Activated naive CD4-positive, alpha-beta T cell treated with anti-CD3 and anti-CD28 coated beads, Interleukin-2, amount 10 ng/mL, durations not matched to agents 7 days and 5 days (primary cell): ENCODE measurements at regions not wholly inside any gene's neighbourhood (a gene's known extent, or its start where the extent isn't known, plus 50 kb on each side); places are given as distances from the start of the nearest gene placed in this dataset.
A peak's percentile ranks its signal among the peaks of the same experiment; 100 is the strongest.
"Not testable (repeated sequence)": the region's sequence is repeated elsewhere in the genome, so short reads cannot be mapped to it uniquely, and the experiment has no call there.

ENCODE experiments used
- CTCF ChIA-PET: fragments of 350-600 bp; sonication (Branson Sonifier 250); formaldehyde crosslinking; loops from one replicate; lab custom pipeline; 2021; ENCODE audit warnings: antibody characterized with exemption; lab: Charles Lee
- DNase-seq: peaks from one replicate; pipeline ENCODE4 v3.0.0-alpha.2; 2020
- H3K27ac Mint-ChIP-seq: one replicate; pipeline ENCODE4 v1.8.0; 2021; ENCODE audit warnings: mild to moderate bottlenecking, moderate library complexity, mixed read lengths
- H3K27me3 Mint-ChIP-seq: one replicate; pipeline ENCODE4 v1.8.0; 2021; ENCODE audit warnings: mild to moderate bottlenecking, mixed read lengths
- H3K36me3 Mint-ChIP-seq: one replicate; pipeline ENCODE4 v1.8.0; 2021; ENCODE audit warnings: mixed read lengths
- H3K4me1 Mint-ChIP-seq: one replicate; pipeline ENCODE4 v1.8.0; 2021; ENCODE audit warnings: mixed read lengths
- H3K4me3 Mint-ChIP-seq: one replicate; pipeline ENCODE4 v1.8.0; 2021; ENCODE audit warnings: mild to moderate bottlenecking, moderate library complexity, mixed read lengths
- H3K9me3 Mint-ChIP-seq: one replicate; pipeline ENCODE4 v1.8.0; 2021; ENCODE audit warnings: mixed read lengths

DNA sequence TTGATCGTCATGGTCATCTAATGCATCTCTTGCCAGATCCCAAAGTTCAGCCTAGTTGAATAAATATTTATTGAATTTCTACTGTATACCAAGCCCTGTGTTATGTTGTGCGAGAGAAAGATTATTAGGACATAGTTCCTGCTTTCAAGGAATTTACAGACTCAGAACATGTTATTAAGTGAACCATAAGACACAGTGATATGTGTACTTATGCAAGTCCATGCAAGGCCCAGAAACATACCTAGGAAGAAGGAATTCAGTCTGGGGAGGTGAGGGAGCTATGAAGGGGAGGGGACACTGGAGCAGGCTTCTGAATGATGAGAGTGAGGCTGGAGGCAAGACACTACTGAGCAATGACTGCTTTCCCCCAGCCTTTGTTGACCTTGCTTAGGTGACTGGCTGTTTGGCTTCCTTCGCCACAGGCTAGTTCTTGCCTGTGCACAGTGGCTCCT is 81.4 kb downstream of the ACAA2 start:
- H3K36me3 Mint-ChIP-seq, result no peaks in the 10 kb centered on the region

DNA sequence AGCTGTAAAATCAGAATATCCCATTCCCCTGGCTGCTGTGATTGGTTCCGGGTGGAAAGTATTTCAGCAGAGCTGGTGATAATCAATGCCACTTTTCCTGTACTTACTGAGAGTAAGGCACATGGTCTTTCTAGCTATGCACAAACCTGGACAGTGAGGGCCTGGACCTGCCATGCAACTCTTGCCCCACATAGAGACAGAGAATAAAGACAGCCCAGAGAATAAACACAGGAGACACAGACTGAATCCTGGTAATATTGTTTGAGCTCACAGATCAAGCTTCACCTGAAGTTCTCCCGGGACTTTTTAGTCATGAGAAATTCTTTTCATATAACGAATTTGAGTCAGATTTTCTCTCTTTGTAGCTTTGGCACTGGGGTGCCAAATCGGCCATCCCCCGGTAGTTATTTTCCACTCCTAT is 81.9 kb downstream of the ACAA2 start:
- no peak for DNase-seq
- CTCF ChIA-PET, result interaction anchor here (1.0 to 2.0 kb wide), 4 partner anchors 9 to 127 kb away, joined by 3 to 5 read pairs (median 3); no protein-coding TSS in a partner anchor

More for the DNA sequence above, 81.4 kb downstream of the ACAA2 start:
- peaks cover 12% of the 10 kb centered on the region for H3K27me3 Mint-ChIP-seq
- no peaks in the 10 kb centered on the region for H3K4me1 Mint-ChIP-seq
- CTCF ChIA-PET, result interaction anchor here (1.0 to 1.3 kb wide), 3 partner anchors 9 to 127 kb away, joined by 3 to 4 read pairs (median 3); no protein-coding TSS in a partner anchor
- H3K4me3 Mint-ChIP-seq, result no peak overlapping the region
- H3K27ac Mint-ChIP-seq, result no peak overlapping the region
- H3K9me3 Mint-ChIP-seq, result no peaks in the 10 kb centered on the region
- DNase-seq, result no peak

DNA sequence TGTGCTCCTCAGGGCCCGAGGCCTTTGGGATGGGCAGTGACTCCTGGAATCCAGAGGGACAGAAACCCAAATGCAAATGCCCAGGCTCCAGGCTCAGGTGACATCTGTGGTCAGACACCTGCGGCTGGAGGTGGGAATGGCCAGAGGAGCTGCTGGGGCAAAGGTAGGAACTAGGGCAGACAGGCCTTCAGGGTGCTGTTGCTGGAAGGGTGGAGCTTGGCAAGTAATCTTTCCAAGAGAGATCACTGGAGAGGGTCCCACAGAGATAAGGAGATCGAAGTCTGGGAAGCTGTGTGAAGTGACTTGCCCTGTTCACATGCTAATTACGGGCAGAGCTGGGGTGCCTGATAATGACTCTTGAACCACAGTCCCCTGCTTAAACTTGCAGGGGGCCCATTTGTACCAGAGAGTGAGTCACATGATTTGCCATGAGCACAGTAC is 82.4 kb downstream of the ACAA2 start:
- no peaks in the 10 kb centered on the region for H3K36me3 Mint-ChIP-seq
- CTCF ChIA-PET, result interaction anchor here (1.0 to 2.0 kb wide), 4 partner anchors 8 to 128 kb away, joined by 3 to 5 read pairs (median 4); no protein-coding TSS in a partner anchor
- H3K4me1 Mint-ChIP-seq, result no peaks in the 10 kb centered on the region
- H3K9me3 Mint-ChIP-seq, result no peaks in the 10 kb centered on the region
- H3K27me3 Mint-ChIP-seq, result peaks cover 16% of the 10 kb centered on the region
- no peak overlapping the region for H3K27ac Mint-ChIP-seq
- H3K4me3 Mint-ChIP-seq, result no peak overlapping the region
- DNase-seq, result no peak

More for the DNA sequence above, 81.9 kb downstream of the ACAA2 start:
- H3K4me1 Mint-ChIP-seq, result no peaks in the 10 kb centered on the region
- no peak overlapping the region for H3K4me3 Mint-ChIP-seq
- no peak overlapping the region for H3K27ac Mint-ChIP-seq
- no peaks in the 10 kb centered on the region for H3K36me3 Mint-ChIP-seq
- peaks cover 11% of the 10 kb centered on the region for H3K27me3 Mint-ChIP-seq
- no peaks in the 10 kb centered on the region for H3K9me3 Mint-ChIP-seq

GRCh38 chr18:49728542-49728941 is 84.8 kb downstream of the ACAA2 start:
- no peak overlapping the region for H3K27ac Mint-ChIP-seq
- no peaks in the 10 kb centered on the region for H3K9me3 Mint-ChIP-seq
- peaks cover 14% of the 10 kb centered on the region for H3K27me3 Mint-ChIP-seq
- H3K36me3 Mint-ChIP-seq, result no peaks in the 10 kb centered on the region
- H3K4me3 Mint-ChIP-seq, result no peak overlapping the region
- DNase-seq, result peak; percentile 57
- H3K4me1 Mint-ChIP-seq, result no peaks in the 10 kb centered on the region
- CTCF ChIA-PET, result interaction anchor here (0.6 to 0.8 kb wide), 4 partner anchors 12 to 153 kb away, joined by 3 to 5 read pairs (median 3); no protein-coding TSS in a partner anchor

GRCh38 chr18:49727816-49728215 is 85.5 kb downstream of the ACAA2 start:
- no peak overlapping the region for H3K27ac Mint-ChIP-seq
- H3K4me3 Mint-ChIP-seq, result no peak overlapping the region
- H3K4me1 Mint-ChIP-seq, result no peaks in the 10 kb centered on the region
- DNase-seq, result no peak
- CTCF ChIA-PET, result interaction anchor here (0.9 to 1.2 kb wide), 6 partner anchors 8 to 217 kb away, joined by 3 to 5 read pairs (median 4); no protein-coding TSS in a partner anchor
- H3K27me3 Mint-ChIP-seq, result peaks cover 19% of the 10 kb centered on the region
- H3K36me3 Mint-ChIP-seq, result no peaks in the 10 kb centered on the region
- H3K9me3 Mint-ChIP-seq, result no peaks in the 10 kb centered on the region

- Mint-ChIP-seq H3K4me1 (no peaks in the 10 kb centered on the region), H3K27ac (no peak overlapping the region), H3K4me3 (no peak overlapping the region), H3K36me3 (no peaks in the 10 kb centered on the region), H3K27me3 (peaks cover 26% of the 10 kb centered on the region), H3K9me3 (no peaks in the 10 kb centered on the region)
- no peak for DNase-seq
- CTCF ChIA-PET, result interaction anchor here (1.1 to 1.7 kb wide), 3 partner anchors 132 to 216 kb away, joined by 4 to 10 read pairs (median 5); no protein-coding TSS in a partner anchor
Observed at GRCh38 chr18:49726675-49726963, 86.7 kb downstream of the ACAA2 start.

DNA sequence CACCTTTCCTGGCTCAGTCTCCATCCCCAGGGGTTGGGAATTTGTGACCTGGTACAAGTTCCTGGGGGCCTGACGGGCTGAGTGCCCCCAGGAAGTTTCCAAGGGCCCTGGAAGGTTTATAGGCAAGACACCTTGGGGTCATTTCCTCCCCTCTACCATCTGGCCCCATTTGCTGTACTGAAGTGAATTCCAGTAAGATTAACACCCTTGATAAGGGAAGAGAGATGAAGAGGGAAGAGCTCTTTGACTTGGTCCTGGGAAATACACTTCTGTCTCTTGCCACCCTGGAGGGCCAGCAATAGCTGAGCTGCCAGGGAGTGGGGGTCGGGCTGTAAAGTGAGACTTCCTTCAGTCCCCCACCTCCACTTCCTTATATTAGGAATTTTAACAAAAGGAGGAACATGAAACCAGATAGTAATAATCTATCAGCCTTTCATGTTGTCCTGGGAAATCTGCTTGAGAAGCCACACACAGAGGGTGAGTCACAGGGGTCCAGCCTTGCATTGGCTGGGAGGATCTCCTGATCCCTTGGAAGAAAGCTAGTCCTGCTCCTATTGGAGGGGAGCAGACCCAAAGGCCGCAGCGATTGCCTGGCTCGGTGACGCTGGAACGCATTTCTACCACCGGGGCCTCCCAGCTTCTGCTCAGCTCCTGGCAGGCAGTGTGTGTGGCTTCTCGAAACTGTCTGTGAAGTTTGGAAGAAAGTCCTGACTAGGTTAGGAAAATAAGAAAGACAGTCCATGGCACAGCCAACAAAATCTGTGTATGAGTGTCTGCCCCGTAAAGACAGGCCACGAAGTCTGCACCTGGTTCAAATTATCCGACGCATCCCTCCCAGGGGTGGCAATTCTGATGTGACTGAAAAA is 87.3 kb downstream of the ACAA2 start:
- H3K36me3 Mint-ChIP-seq, result no peaks in the 10 kb centered on the region
- DNase-seq, result no peak
- H3K4me3 Mint-ChIP-seq, result no peak overlapping the region
- peaks cover 26% of the 10 kb centered on the region for H3K27me3 Mint-ChIP-seq
- H3K9me3 Mint-ChIP-seq, result no peaks in the 10 kb centered on the region
- H3K4me1 Mint-ChIP-seq, result no peaks in the 10 kb centered on the region
- CTCF ChIA-PET, result interaction anchor here (1.7 kb wide), 1 partner anchor 133 kb away, joined by 10 read pairs; no protein-coding TSS in a partner anchor
- H3K27ac Mint-ChIP-seq, result no peak overlapping the region

DNA sequence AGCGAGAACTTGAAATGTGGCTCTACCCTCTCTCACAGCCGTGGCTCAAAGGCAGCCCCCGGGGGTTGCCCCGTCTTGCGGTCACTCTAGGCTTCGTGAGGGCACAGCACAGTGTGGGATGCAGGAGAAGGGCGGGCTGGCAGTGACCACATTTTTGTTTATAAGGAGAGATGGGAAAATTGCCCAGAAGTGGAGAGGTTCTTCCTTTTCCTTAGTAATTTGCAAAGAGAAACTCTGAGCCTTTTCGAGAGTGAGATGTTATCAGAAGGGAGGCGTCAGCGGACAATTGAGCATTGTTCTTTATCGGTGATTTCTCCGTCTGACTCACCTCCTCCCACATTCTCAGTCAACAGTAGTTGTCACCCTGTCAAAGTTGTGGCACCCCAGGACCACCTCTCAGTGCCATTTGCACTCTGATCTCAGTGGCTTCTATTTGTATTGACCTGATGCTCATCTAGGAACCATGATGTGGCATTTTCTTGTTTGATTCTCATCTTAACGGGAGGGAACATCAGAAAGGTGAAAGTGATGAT is 89.6 kb downstream of the ACAA2 start:
- Mint-ChIP-seq H3K27ac (no peak overlapping the region), H3K4me3 (no peak overlapping the region), H3K9me3 (no peaks in the 10 kb centered on the region), H3K27me3 (peaks cover 26% of the 10 kb centered on the region), H3K4me1 (no peaks in the 10 kb centered on the region), H3K36me3 (no peaks in the 10 kb centered on the region)
- CTCF ChIA-PET, result no interaction called here
- DNase-seq, result no peak

GRCh38 chr18:49722477-49722876 is 90.9 kb downstream of the ACAA2 start:
- CTCF ChIA-PET, result interaction anchor here (1.1 kb wide), 1 partner anchor 9 kb away, joined by 4 read pairs; no protein-coding TSS in a partner anchor
- H3K4me3 Mint-ChIP-seq, result no peak overlapping the region

GRCh38 chr18:49721981-49722380 is 91.4 kb downstream of the ACAA2 start:
- Mint-ChIP-seq H3K27me3 (peaks cover 26% of the 10 kb centered on the region), H3K9me3 (no peaks in the 10 kb centered on the region), H3K27ac (no peak overlapping the region), H3K36me3 (no peaks in the 10 kb centered on the region), H3K4me1 (no peaks in the 10 kb centered on the region), H3K4me3 (no peak overlapping the region)
- CTCF ChIA-PET, result no interaction called here
- DNase-seq, result no peak

More at GRCh38 chr18:49722477-49722876, 90.9 kb downstream of the ACAA2 start:
- H3K27me3 Mint-ChIP-seq, result peaks cover 26% of the 10 kb centered on the region
- H3K36me3 Mint-ChIP-seq, result no peaks in the 10 kb centered on the region
- H3K9me3 Mint-ChIP-seq, result no peaks in the 10 kb centered on the region
- H3K4me1 Mint-ChIP-seq, result no peaks in the 10 kb centered on the region
- no peak for DNase-seq
- H3K27ac Mint-ChIP-seq, result no peak overlapping the region

DNA sequence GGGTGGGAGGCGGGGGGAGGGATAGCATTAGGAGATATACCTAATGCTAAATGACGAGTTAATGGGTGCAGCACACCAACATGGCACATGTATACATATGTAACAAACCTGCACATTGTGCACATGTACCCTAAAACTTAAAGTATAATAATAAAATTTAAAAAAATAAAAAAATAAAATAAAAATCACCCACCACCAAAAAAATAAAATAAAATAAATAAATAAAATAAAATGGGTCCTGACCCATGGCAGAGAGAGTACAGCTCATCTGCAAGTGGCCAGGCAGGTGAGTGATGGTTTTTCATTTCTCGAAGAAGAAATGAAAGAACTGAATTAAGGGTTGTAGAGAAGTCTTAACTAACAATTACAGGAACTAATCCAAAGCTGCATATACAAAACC is 92.4 kb downstream of the ACAA2 start:
- H3K27ac Mint-ChIP-seq, H3K36me3 Mint-ChIP-seq, H3K4me3 Mint-ChIP-seq, H3K4me1 Mint-ChIP-seq, DNase-seq, H3K9me3 Mint-ChIP-seq: not testable (repeated sequence)
- CTCF ChIA-PET, result interaction anchor here (0.6 kb wide), 1 partner anchor 905 kb away, joined by 3 read pairs; no protein-coding TSS in a partner anchor
- H3K27me3 Mint-ChIP-seq, result peaks cover 18% of the 10 kb centered on the region

DNA sequence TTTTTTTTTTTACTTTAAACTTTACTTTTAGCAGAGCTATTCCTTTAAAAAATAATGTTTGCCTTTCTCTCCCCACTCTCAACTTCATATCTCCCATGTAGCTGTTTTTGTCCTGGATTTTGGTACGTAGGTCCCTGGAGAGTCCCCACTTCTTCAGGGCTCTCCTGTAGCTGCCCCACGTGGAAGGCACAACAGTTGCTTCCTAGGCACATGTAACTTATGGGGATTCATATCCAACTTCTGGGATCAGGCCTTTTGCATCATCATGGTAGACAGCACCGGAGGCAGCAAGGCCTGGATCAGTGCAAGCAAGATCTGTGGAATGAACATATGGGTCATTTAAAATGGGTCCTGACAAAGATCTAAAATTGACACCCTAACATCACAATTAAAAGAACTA is 95.7 kb downstream of the ACAA2 start:
- no peaks in the 10 kb centered on the region for H3K36me3 Mint-ChIP-seq
- no peak overlapping the region for H3K4me3 Mint-ChIP-seq
- no peaks in the 10 kb centered on the region for H3K4me1 Mint-ChIP-seq
- CTCF ChIA-PET, result no interaction called here
- no peaks in the 10 kb centered on the region for H3K9me3 Mint-ChIP-seq
- no peak overlapping the region for H3K27ac Mint-ChIP-seq
- DNase-seq, result no peak
- peaks cover 6% of the 10 kb centered on the region for H3K27me3 Mint-ChIP-seq

DNA sequence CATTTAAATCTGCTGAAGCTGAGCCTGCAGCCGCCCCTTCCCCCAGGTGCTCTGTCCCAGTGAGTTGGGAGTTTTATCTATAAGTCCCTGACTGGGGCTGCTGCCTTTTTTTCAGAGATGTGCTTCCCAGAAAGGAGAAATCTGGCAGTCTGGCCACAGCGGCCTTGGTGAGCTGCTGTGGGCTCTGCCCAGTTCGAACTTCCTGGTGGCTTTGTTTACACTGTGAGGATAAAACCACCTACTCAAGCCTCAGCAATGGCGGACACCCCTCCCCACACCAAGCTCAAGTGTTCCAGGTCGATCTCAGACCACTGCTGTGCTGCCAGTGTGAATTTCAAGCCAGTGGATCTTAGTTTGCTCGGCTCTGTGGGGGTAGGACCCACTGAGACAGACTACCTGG is 97.3 kb downstream of the ACAA2 start:
- no peaks in the 10 kb centered on the region for H3K36me3 Mint-ChIP-seq
- H3K27ac Mint-ChIP-seq, result no peak overlapping the region
- CTCF ChIA-PET, result no interaction called here
- no peaks in the 10 kb centered on the region for H3K4me1 Mint-ChIP-seq
- H3K9me3 Mint-ChIP-seq, result no peaks in the 10 kb centered on the region
- DNase-seq, result no peak
- H3K4me3 Mint-ChIP-seq, result no peak overlapping the region
- no peaks in the 10 kb centered on the region for H3K27me3 Mint-ChIP-seq

DNA sequence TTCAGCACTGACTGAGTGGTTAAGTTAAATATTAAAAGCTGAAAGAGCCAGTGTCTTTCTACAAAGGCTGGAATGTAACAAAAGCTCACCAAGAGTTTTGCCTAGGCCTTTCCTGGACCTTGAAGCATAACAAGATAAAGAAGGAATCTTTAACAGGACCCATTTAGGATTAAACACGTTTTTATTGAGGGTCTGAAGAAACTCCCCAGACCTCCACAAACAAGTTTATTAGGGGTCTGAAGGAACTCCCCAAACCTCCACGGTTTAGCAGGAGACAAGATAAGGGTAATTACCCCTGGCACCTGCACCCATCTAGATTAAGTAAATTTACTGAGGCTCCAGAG is 104.0 kb downstream of the ACAA2 start:
- peaks cover 10% of the 10 kb centered on the region for H3K27me3 Mint-ChIP-seq
- CTCF ChIA-PET, result no interaction called here

More for the DNA sequence above, 104.0 kb downstream of the ACAA2 start:
- Mint-ChIP-seq H3K9me3 (peaks cover 2% of the 10 kb centered on the region), H3K4me1 (no peaks in the 10 kb centered on the region), H3K36me3 (no peaks in the 10 kb centered on the region), H3K27ac (no peak overlapping the region), H3K4me3 (no peak overlapping the region)
- DNase-seq, result no peak
